ENCODE measurements at regions not wholly inside any gene's neighbourhood (a gene's known extent, or its start where the extent isn't known, plus 50 kb on each side); places are given as distances from the start of the nearest gene placed in this dataset.
"Not testable (repeated sequence)": the region's sequence is repeated elsewhere in the genome, so short reads cannot be mapped to it uniquely, and the experiment has no call there.

DNA sequence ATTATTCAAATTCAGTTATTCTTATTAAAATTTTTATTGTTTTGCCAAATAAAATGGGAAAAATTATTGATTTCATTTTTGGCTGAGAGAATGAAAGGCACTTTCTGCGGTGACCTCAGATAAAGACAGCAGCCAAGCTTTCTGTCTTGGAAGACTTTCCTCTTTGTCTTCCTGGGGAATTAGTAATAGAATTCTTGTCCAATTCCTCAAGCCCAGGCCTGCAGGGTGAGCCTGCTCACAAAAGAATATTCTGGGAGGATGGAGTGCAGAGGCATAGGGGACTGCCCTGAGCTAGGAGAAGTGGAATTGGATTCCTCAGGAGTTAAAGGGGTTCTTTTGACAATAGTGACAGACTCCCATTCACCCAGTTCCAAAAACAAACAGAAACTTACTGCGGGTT is 614.5 kb upstream of the ADGRL2 start:
- Mint-ChIP-seq H3K27ac (ENCODE audit: unreplicated experiment) (no peak overlapping the region), H3K36me3 (ENCODE audit: low read depth) (no peaks in the 10 kb centered on the region), H3K4me3 (no peak overlapping the region), H3K27me3 (ENCODE audit: low read depth) (no peaks in the 10 kb centered on the region), H3K4me1 (peaks cover 10% of the 10 kb centered on the region), H3K9me3 (peaks cover 5% of the 10 kb centered on the region)
- TF ChIP-seq CTCF (conservative IDR thresholded peaks at IDR 0.05) = no peak
- no peak for DNase-seq (ENCODE audit: low read depth, low spot score)

DNA sequence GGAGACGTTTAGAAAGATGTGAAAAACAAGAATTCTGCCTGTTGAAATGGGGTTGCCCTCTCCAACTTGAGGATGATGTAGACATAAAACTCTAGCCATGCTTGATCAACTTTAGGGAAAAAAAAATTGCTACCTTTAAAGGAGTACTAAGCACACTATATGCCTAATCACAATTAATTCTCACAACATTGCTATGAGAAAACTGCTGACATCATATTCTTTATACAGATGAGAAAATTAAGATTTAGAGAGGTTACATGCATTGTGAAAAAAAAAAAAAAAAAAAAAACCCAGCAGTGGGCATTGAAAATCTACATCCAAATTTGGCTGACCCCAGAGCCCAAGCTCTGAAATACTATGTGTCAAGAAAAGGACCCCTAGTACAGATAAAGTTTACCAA is 617.2 kb upstream of the ADGRL2 start:
- no peak overlapping the region for H3K4me3 Mint-ChIP-seq

GRCh38 chr1:81183051-81183450 is 617.7 kb upstream of the ADGRL2 start:
- H3K4me3 Mint-ChIP-seq = no peak overlapping the region

More for the DNA sequence above, 617.2 kb upstream of the ADGRL2 start:
- H3K36me3 Mint-ChIP-seq (ENCODE audit: low read depth) = no peaks in the 10 kb centered on the region
- H3K27me3 Mint-ChIP-seq (ENCODE audit: low read depth) = no peaks in the 10 kb centered on the region
- no peak overlapping the region for H3K27ac Mint-ChIP-seq (ENCODE audit: unreplicated experiment)
- DNase-seq (ENCODE audit: low read depth, low spot score) = no peak
- H3K4me1 Mint-ChIP-seq = peaks cover 10% of the 10 kb centered on the region
- peaks cover 10% of the 10 kb centered on the region for H3K9me3 Mint-ChIP-seq
- no peak for TF ChIP-seq CTCF (conservative IDR thresholded peaks at IDR 0.05)

DNA sequence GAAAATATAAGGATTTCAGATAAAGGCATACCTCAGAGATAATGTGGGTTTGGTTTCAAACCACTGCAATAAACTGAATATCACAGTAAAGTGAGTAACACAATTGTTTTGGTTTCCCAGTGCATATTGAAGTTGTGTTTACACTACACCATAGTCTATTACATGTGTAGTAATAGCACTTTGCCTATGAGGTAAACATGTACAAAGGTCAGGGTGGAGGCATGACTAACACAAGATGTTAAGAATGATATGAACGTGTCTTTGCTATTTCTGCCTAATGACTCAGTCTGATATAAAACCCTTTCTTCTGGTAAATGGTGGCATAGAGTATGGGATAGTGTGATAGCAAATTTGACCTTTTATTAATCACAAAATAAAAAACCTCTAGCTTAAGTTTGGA is 621.5 kb upstream of the ADGRL2 start:
- Mint-ChIP-seq H3K9me3 (peaks cover 15% of the 10 kb centered on the region), H3K4me3 (no peak overlapping the region), H3K27me3 (ENCODE audit: low read depth) (no peaks in the 10 kb centered on the region), H3K36me3 (ENCODE audit: low read depth) (peaks cover 5% of the 10 kb centered on the region), H3K4me1 (no peaks in the 10 kb centered on the region), H3K27ac (ENCODE audit: unreplicated experiment) (no peak overlapping the region)
- no peak for DNase-seq (ENCODE audit: low read depth, low spot score)
- TF ChIP-seq CTCF (conservative IDR thresholded peaks at IDR 0.05) = no peak

More at GRCh38 chr1:81183051-81183450, 617.7 kb upstream of the ADGRL2 start:
- no peaks in the 10 kb centered on the region for H3K27me3 Mint-ChIP-seq (ENCODE audit: low read depth)
- H3K4me1 Mint-ChIP-seq = peaks cover 10% of the 10 kb centered on the region
- no peaks in the 10 kb centered on the region for H3K36me3 Mint-ChIP-seq (ENCODE audit: low read depth)
- DNase-seq (ENCODE audit: low read depth, low spot score) = no peak
- H3K9me3 Mint-ChIP-seq = peaks cover 10% of the 10 kb centered on the region
- H3K27ac Mint-ChIP-seq (ENCODE audit: unreplicated experiment) = no peak overlapping the region
- TF ChIP-seq CTCF (conservative IDR thresholded peaks at IDR 0.05) = no peak

DNA sequence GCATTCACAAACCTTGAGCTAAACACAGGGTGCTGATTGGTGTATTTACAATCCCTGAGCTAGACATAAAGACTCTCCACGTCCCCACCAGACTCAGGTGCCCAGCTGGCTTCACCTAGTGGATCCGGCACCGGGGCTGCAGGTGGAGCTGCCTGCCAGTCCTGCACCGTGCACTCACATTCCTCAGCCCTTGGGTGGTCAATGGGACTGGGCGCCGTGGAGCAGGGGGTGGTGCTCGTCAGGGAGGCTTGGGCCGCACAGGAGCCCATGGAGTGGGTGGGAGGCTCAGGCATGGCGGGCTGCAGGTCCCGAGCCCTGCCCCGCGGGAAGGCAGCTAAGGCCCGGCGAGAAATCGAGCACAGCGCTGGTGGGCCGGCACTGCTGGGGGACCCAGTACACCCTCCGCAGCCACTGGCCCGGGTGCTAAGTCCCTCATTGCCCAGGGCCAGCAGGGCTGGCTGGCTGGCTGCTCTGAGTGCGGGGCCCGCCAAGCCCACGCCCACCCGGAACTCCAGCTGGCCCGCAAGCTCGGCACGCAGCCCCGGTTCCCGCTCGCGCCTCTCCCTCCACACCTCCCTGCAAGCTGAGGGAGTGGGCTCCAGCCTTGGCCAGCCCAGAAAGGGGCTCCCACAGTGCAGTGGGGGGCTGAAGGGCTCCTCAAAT is 622.2 kb upstream of the ADGRL2 start:
- H3K27ac Mint-ChIP-seq (ENCODE audit: unreplicated experiment); DNase-seq (ENCODE audit: low read depth, low spot score); H3K36me3 Mint-ChIP-seq (ENCODE audit: low read depth); H3K4me3 Mint-ChIP-seq; H3K4me1 Mint-ChIP-seq; H3K27me3 Mint-ChIP-seq (ENCODE audit: low read depth): not testable (repeated sequence)
- peaks cover 14% of the 10 kb centered on the region for H3K9me3 Mint-ChIP-seq

GRCh38 chr1:81174811-81175476 is 625.8 kb upstream of the ADGRL2 start:
- Mint-ChIP-seq H3K9me3 (peaks cover 18% of the 10 kb centered on the region), H3K36me3 (ENCODE audit: low read depth) (peaks cover 23% of the 10 kb centered on the region), H3K4me1 (no peaks in the 10 kb centered on the region), H3K27ac (ENCODE audit: unreplicated experiment) (no peak overlapping the region), H3K27me3 (ENCODE audit: low read depth) (no peaks in the 10 kb centered on the region), H3K4me3 (no peak overlapping the region)
- no peak for TF ChIP-seq CTCF (conservative IDR thresholded peaks at IDR 0.05)
- DNase-seq (ENCODE audit: low read depth, low spot score) = no peak
